Activated naive CD8-positive, alpha-beta T cell treated with anti-CD3 and anti-CD28 coated beads, Interleukin-2, amount 50 U/mL, for 16 hours (primary cell): ENCODE measurements at regions not wholly inside any gene's neighbourhood (a gene's known extent, or its start where the extent isn't known, plus 50 kb on each side); places are given as distances from the start of the nearest gene placed in this dataset.
"Not testable (repeated sequence)": the region's sequence is repeated elsewhere in the genome, so short reads cannot be mapped to it uniquely, and the experiment has no call there.

Source experiments
- DNase-seq: peaks from one replicate; pipeline ENCODE4 v3.0.0-alpha.2; 2020; ENCODE audit warnings: low read depth, low spot score

- no peak for DNase-seq
Measured at GRCh38 chr1:185541871-185542301, 192.3 kb upstream of the HMCN1 start.

DNA sequence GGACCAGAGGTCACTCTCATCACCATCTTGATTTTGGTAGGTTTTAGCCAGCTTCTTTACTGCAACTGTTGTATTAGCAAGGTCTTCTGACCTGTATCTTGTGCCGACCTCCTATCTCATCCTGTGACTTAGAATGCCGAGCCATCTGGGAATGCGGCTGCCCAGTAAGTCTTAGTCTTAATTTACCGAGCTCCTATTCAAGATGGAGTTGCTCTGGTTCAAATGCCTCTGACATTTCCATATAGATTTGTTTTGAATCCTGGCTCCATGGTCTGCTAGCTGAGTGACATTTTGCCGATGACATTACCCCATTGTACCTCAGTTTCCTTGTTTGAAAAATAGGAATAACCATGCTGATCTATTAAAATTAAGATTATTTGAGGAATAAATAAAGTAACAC lies 193.9 kb upstream of the HMCN1 start:
- DNase-seq: no peak

DNA sequence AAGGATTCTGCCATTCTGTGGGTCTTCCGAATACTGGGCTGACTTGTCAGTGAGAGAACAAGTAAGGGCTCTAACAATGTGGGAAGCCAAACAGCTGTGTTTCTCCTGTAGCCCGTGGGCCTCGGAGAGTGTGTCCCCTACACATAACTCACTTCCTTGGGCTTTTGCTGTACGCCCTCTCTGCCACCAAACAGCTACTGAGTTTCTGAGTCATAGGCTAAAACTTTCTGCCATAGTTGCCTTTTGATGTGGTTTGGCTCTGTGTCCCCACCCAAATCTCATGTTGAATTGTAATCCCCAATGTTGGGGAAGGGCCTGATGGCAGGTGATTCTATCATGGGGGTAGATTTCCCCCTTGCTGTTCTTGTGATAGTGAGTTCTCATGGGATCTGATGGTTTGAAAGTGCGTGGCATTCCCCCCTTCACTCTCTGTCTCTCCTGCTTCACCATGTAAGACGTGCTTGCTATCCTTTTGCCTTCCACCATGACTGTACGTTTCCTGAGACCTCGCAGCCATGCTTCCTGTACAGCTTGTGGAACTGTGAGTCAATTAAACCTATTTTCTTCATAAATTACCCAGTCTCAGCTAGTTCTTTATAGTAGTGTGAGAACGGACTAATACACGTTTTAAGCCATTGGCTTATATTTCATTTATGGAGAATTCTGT lies 194.8 kb upstream of the HMCN1 start:
- no peak for DNase-seq

DNA sequence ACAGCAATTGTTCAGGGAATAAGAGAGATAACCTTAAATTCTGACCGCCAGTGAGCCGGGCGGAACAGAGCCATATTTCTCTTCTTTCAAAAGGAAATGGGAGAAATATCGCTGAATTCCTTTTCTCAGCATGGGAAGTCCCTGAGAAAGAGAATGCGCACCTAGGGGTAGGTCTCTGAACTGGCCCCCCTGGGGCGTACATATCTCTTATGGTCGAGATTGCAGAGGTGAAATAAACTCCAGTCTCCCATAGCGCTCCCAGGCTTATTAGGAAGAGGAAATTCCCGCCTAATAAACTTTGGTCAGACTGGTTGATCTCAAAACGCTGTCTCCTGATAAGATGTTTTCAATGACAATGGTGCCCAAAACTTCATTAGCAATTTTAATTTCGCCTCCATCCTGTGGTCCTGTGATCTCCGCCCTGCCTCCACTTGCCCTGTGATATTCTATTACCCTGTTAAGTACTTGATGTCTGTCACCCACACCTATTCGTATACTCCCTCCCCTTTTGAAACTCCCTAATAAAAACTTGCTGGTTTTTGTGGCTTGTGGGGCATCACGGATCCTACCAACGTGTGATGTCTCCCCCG lies 195.8 kb upstream of the HMCN1 start:
- DNase-seq: not testable (repeated sequence)

DNA sequence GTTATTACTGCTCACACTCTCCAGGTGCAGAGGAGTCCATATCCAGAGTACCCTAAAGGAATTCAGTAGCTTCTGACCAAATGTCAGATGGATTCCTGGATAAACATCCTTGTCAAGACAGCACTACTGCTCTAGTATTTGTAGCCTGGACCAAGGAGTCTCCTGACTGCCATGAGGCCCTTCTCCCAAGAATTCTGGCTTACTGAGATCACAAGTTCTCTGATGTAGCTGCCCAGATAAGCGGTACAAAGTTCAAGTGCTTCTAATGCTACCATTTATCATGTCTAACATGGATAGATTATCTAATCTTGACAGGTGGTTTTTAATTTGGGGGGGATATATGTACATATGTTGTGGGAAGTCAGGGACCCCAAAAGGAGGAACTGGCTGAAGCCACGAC lies 196.6 kb upstream of the HMCN1 start:
- DNase-seq: no peak

DNA sequence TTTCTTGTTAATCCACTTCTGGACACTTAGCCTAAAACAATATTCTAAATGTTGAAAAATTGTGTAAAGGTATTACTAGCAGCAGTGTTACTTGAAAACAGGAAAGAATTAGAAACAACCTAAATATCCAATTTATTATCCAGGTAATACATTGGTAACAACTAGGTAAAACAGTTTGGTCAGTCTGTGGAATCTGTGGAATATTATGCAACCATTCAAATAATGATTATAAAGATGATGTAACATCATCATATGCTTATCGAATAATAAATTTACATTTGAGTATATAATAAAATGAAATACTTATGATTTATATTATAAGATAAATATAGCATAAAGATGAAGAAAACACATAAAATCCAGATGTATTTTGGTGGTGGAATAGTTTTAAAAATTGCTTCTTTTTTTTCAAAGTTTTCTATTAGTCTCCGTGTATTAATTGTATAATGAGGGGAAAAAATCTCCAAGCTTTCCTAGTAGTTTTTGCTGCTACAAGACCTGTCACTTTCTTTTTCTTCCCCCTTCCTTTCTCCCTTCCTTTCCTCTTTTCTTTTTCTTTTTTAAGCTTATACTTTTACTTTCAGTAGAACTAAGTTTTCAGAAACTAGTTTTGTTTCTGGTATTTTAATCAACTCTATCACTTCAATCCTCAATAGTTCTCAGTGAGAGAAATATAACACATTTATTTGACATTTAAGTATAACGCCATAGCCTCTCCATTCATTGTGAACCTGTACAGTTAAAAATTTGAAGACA lies 197.8 kb upstream of the HMCN1 start:
- no peak for DNase-seq

DNA sequence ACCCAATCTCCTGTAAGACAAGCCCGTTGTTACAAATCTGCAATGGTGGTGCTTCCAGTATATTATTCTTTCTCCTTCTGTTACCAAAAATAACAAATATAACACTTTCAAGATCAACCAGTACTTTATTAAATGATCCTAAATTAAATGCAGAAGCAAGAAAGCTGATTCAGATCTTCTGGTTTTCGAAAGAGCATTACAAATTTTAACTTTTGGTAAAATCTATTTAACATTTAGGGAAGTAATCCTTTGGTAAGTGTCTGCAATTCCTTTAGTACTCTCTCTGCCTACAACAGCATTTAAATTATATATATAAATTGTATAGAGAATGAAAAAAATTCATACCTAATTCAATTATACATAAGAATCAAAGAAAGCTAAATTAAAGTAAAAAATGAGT lies 198.6 kb upstream of the HMCN1 start:
- DNase-seq: no peak

DNA sequence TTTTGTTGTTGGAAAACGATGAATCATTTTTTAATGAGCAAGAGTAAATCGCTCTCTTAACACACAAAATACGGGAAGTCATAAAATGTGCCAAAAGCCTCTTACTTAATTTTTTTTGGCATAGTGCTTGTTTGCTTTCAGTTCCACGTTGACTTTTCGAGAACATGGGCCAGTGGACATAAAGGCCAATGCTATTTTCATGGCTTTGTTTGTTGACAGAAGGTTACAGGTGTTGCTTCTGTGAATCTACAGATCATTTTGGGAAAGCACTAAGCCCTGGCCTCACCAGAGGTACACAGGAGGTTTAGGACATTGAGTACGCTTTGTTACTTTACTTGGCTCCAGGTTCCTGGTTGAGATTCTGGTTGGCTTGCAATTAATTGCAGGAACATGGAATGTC lies 199.4 kb upstream of the HMCN1 start:
- no peak for DNase-seq

- DNase-seq: no peak
Measured at GRCh38 chr1:185533596-185533995, 200.6 kb upstream of the HMCN1 start.

DNA sequence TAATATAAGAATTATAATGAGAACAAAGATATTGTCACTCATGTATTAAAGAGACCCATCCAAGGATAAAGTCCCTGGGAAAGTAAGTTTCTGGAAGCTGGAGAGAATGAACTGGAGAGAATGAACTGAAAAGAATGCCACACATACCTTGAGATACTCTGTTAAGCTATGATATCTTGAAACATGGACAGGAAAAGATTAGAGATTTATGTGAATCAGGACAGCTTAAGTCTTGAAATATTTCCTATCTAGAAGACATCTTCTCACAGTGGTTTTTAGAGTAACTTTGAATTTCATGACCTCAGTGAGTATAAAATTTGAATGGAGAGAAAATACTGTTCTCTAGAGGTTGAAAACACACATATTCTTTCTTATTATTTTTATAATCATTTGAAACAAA lies 201.3 kb upstream of the HMCN1 start:
- DNase-seq: no peak

DNA sequence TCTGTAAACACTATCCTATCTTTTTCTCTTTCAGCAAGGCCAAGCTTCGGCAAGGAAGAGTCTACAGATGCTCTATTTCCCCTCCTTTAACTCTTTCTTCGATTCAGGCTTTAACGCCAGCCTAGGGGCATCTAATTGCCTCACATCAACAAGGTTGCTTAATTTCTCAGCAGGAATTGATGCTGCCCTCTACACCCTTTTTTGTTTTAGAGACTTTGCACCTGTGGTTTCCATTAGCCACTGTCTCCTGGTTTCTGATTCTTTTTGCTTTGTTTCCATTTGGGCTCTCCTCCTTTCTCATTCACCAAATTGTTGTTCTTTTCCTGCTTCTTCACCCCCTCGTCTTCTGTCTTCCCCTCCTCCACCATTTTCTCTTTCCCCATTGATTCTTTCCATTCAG lies 202.4 kb upstream of the HMCN1 start:
- DNase-seq: no peak

- DNase-seq: no peak
Measured at GRCh38 chr1:185530215-185530614, 204.0 kb upstream of the HMCN1 start.

GRCh38 chr1:185529673-185530072 lies 204.5 kb upstream of the HMCN1 start:
- no peak for DNase-seq

DNA sequence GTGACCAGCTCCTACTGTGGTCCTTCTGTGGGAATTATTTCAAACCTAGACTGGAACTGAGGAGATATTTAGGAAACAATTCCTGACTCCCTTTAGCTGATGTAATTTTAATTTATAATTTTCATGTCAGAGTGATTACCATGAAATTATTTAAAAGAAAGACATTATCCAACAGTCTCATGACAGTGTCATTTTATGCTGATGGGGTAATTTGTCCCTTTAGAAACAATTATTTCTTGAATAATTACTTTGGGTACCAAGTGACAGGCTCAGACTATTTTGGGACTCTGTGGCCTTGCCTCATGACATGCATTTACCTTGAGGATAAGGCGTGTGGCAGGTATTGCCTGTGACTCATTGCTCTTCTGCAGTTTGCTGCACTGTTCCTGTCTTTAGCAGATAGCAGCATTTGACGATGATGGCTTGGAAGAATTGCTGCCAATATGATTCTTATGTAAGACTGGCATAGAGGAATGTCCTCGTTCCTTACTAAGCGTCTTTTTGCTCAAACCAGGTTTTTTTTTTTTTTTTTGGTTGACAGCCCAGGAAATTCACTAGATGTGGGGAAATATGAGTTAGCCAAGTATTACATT lies 206.0 kb upstream of the HMCN1 start:
- DNase-seq: no peak

- DNase-seq: no peak
Measured at GRCh38 chr1:185526344-185527307, 207.6 kb upstream of the HMCN1 start.

DNA sequence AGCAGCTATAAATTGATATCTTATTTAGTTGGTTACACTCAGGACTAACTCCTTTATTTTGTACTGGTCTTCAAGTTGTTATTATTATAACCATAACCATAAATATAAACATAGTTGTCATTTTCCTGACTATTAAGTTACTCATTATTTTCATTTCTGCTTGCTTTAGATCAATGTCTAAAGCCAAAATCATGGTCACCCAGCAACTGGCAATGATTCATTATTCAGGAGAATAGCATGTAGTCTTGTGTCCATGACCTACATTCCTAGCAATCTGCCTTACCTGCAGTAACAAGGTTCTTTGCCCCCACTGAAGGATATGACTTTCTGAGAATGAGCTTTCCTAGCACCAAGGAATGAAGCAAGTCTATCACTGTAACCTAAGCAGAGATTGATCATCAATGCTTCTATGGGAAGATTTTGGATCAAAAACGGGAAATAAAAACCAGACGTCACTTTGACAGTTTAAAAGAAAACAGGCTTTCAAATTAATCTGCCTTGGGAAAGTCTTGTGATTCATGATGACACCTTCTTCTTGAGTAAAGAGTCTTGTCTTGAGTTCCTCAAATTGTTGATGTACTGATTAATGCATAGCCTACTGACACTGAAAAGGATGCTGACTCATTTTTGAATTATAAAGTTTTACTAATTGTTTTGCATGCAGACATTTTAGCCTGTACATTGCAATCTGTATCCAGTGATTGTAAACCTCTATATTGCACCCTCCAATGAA lies 203.3 kb upstream of the IVNS1ABP start:
- DNase-seq: no peak

GRCh38 chr1:185517808-185518419 lies 200.9 kb upstream of the IVNS1ABP start:
- DNase-seq: no peak

GRCh38 chr1:185517301-185517700 lies 200.3 kb upstream of the IVNS1ABP start:
- DNase-seq: not testable (repeated sequence)

- DNase-seq: no peak
Measured at GRCh38 chr1:185515696-185516095, 198.7 kb upstream of the IVNS1ABP start.

- no peak for DNase-seq
Measured at GRCh38 chr1:185514311-185514710, 197.3 kb upstream of the IVNS1ABP start.
